Endothelial cell of umbilical vein (primary cell): ENCODE measurements at regions not wholly inside any gene's neighbourhood (a gene's known extent, or its start where the extent isn't known, plus 50 kb on each side); places are given as distances from the start of the nearest gene placed in this dataset.

Experiments used
- BruUV-seq: library from RNA; stranded (reverse); fragments of 400-500 nt; replicated peaks from 2 replicates; lab custom pipeline; 2021; lab: Mats Ljungman, UMichigan
- CTCF ChIA-PET: fragments of 300-600, 350-600 bp; sonication (Branson Sonifier 250); formaldehyde crosslinking; loops from one replicate; lab custom pipeline; 2021; ENCODE audit warnings: antibody characterized with exemption, inconsistent platforms; lab: Charles Lee
- POLR2A ChIA-PET: fragments of 300-600, 350-600 bp; sonication (Branson Sonifier 250); formaldehyde crosslinking; loops from one replicate; lab custom pipeline; 2021; ENCODE audit warnings: antibody characterized with exemption, inconsistent platforms; lab: Charles Lee
- DNase-seq: peaks from one replicate; pipeline ENCODE4 v3.0.0-alpha.2; 2011; ENCODE audit warnings: low read depth, low spot score
- FAIRE-seq: peaks from 2 replicates; lab custom pipeline; 2011; peaks lifted over from hg19 to GRCh38; lab: Jason Lieb, UNC
- H2AFZ ChIP-seq: 2 replicates; pipeline ENCODE4 v1.6.0; 2012; ENCODE audit warnings: low read depth, low read length, control low read depth, inconsistent platforms
- H3K27ac ChIP-seq: 2 replicates; pipeline ENCODE4 v1.5.1; 2011; ENCODE audit warnings: low read depth, mild to moderate bottlenecking, control low read depth, low read length, moderate library complexity; ENCODE audit not compliant: insufficient read depth
- H3K27me3 ChIP-seq, 2 experiments: 2 replicates each; pipeline versions ENCODE4 v1.6.0 to v1.6.1; 2011; ENCODE audit warnings: low read length in 2 of 2, mixed read lengths in 1 of 2; ENCODE audit not compliant: control insufficient read depth in 2 of 2, insufficient read depth in 2 of 2
- H3K36me3 ChIP-seq, 2 experiments: 2 replicates in 1 of 2; 3 replicates in 1 of 2; pipeline ENCODE4 v1.5.1; 2011; ENCODE audit warnings: low read length in 2 of 2, mild to moderate bottlenecking in 1 of 2, moderate library complexity in 1 of 2; ENCODE audit not compliant: control insufficient read depth in 2 of 2, insufficient read depth in 2 of 2; ENCODE audit errors: extremely low read depth in 1 of 2
- H3K4me1 ChIP-seq: 3 replicates; pipeline ENCODE4 v1.5.1; 2011; ENCODE audit warnings: mild to moderate bottlenecking, low read length; ENCODE audit not compliant: control insufficient read depth, insufficient read depth; ENCODE audit errors: extremely low read depth
- H3K4me2 ChIP-seq: 2 replicates; pipeline ENCODE4 v1.6.1; 2011; ENCODE audit warnings: low read length, control low read depth, mixed read lengths; ENCODE audit not compliant: insufficient read depth
- H3K4me3 ChIP-seq, 3 experiments: fragments of 200-600 bp in 1 of 3; sonication (generic), shearing (Covaris generic) in 1 of 3; replicated peaks in 1 of 3; 2 replicates each; pipeline ENCODE4 v1.5.1; 2011 to 2016; ENCODE audit warnings: control low read depth in 3 of 3, low read length in 3 of 3, mild to moderate bottlenecking in 2 of 3, inconsistent platforms in 1 of 3, low read depth in 1 of 3, moderate library complexity in 1 of 3; ENCODE audit not compliant: insufficient read depth in 1 of 3
- H3K79me2 ChIP-seq: 2 replicates; pipeline ENCODE4 v1.6.0; 2012; ENCODE audit warnings: low read length, inconsistent platforms; ENCODE audit not compliant: control insufficient read depth, insufficient read depth
- H3K9ac ChIP-seq: replicated peaks from 2 replicates; pipeline ENCODE3; 2011; ENCODE audit warnings: low read length, control low read depth; ENCODE audit not compliant: insufficient read depth; ENCODE audit errors: extremely low read depth
- H3K9me1 ChIP-seq: replicated peaks from 3 replicates; pipeline ENCODE4 v1.6.0; 2011; ENCODE audit warnings: mild to moderate bottlenecking, low read length; ENCODE audit not compliant: control insufficient read depth, insufficient read depth; ENCODE audit errors: extremely low read depth
- H3K9me3 ChIP-seq: replicated peaks from 2 replicates; pipeline ENCODE4 v1.5.1; 2012; ENCODE audit warnings: low read length, inconsistent platforms; ENCODE audit not compliant: control insufficient read depth, insufficient read depth
- H4K20me1 ChIP-seq: replicated peaks from 2 replicates; pipeline ENCODE3; 2011; ENCODE audit warnings: mild to moderate bottlenecking, low read length; ENCODE audit not compliant: control insufficient read depth, insufficient read depth; ENCODE audit errors: extremely low read depth
- CTCF ChIP-seq, 2 donors: IDR thresholded peaks; 1 replicate in 1 of 2; 2 replicates in 1 of 2; pipeline ENCODE4 v1.5.1; 2011; ENCODE audit warnings: low read length in 2 of 2, mild to moderate bottlenecking in 2 of 2, moderate library complexity in 2 of 2, control low read depth in 1 of 2, inconsistent platforms in 1 of 2, low read depth in 1 of 2; ENCODE audit not compliant: insufficient read depth in 1 of 2; ENCODE audit errors: extremely low read depth in 1 of 2
- EZH2 ChIP-seq: IDR thresholded peaks from 2 replicates; pipeline ENCODE4 v1.6.1; 2012; ENCODE audit warnings: borderline replicate concordance, low read depth, mild to moderate bottlenecking, moderate library complexity, low read length, inconsistent platforms; ENCODE audit not compliant: severe bottlenecking
- FOS ChIP-seq: IDR thresholded peaks from 2 replicates; pipeline ENCODE4 v1.6.1; 2011; ENCODE audit warnings: mild to moderate bottlenecking, low read length, moderate library complexity, borderline replicate concordance; ENCODE audit not compliant: insufficient read depth
- GATA2 ChIP-seq: IDR thresholded peaks from 2 replicates; pipeline ENCODE4 v1.7.0; 2011; ENCODE audit warnings: low read depth, mild to moderate bottlenecking, moderate library complexity, mixed read lengths, low read length; ENCODE audit not compliant: insufficient read length, insufficient read depth
- MAX ChIP-seq: IDR thresholded peaks from 2 replicates; pipeline ENCODE4 v1.6.1; 2011; ENCODE audit not compliant: insufficient read depth, insufficient read length
- MYC ChIP-seq: IDR thresholded peaks from one replicate; pipeline ENCODE4 v1.6.1; 2011; ENCODE audit warnings: mild to moderate bottlenecking, low read depth, low read length
- POLR2AphosphoS5 ChIP-seq: IDR thresholded peaks from 2 replicates; pipeline ENCODE4 v1.6.1; 2012; ENCODE audit warnings: low read depth, mild to moderate bottlenecking, control low read depth, low read length, moderate library complexity; ENCODE audit not compliant: insufficient read depth
- dilution Hi-C: fragments of 300-500 bp; cut with MboI; formaldehyde crosslinking; loops from one replicate; pipeline ENCODE4 v1.15.0; 2019; ENCODE audit warnings: low sequenced_read_pairs; ENCODE audit not compliant: extremely low pct_ligation_motif_present
- intact Hi-C: fragments of 100-400 bp; cut with micrococcal nuclease; formaldehyde crosslinking; loops from one replicate; pipeline ENCODE4 v1.10.0; 2022

GRCh38 chr7:142696456-142697179 is 52.7 kb upstream of the PRSS1 start:
- TF ChIP-seq MAX (no peak), CTCF (IDR thresholded peaks at IDR 0.05; ENCODE audit: extremely low read depth in 1 of 2, insufficient read depth in 1 of 2, low read depth in 1 of 2, low read length in 2 of 2) (no peak), EZH2 (no peak)
- ChIA-PET CTCF (interaction anchor here (1.0 kb wide), 1 partner anchor 87 kb away, joined by 3 read pairs; no protein-coding TSS in a partner anchor), POLR2A (no interaction called here)
- Histone ChIP-seq H3K27me3 (peaks cover 5 to 15% of the 10 kb centered on the region in 2 experiments), H4K20me1 (no peaks in the 10 kb centered on the region), H3K9me3 (no peaks in the 10 kb centered on the region), H3K36me3 (no peaks in the 10 kb centered on the region), H3K27ac (no peak overlapping the region), H3K9me1 (no peaks in the 10 kb centered on the region), H3K4me1 (peaks cover 5% of the 10 kb centered on the region), H3K79me2 (no peaks in the 10 kb centered on the region), H2AFZ (no peak overlapping the region), H3K4me2 (no peak overlapping the region), H3K4me3 (no peak overlapping the region), H3K9ac (no peak overlapping the region)
- dilution Hi-C loops, result no loop called here
- BruUV-seq, result no TSS peak
- intact Hi-C loops, result no loop called here
- DNase-seq, result no peak
- no peak for FAIRE-seq

GRCh38 chr7:142693911-142694310 is 55.4 kb upstream of the PRSS1 start:
- FAIRE-seq, result peak; percentile 48

More at GRCh38 chr7:142693911-142694310, 55.4 kb upstream of the PRSS1 start:
- Histone ChIP-seq H2AFZ (no peak overlapping the region), H4K20me1 (no peaks in the 10 kb centered on the region), H3K79me2 (no peaks in the 10 kb centered on the region), H3K4me3 (no peak overlapping the region), H3K9ac (no peak overlapping the region), H3K4me1 (peaks cover 5% of the 10 kb centered on the region), H3K4me2 (no peak overlapping the region), H3K36me3 (no peaks in the 10 kb centered on the region), H3K9me1 (no peaks in the 10 kb centered on the region), H3K9me3 (no peaks in the 10 kb centered on the region), H3K27me3 (peaks cover 5 to 15% of the 10 kb centered on the region in 2 experiments), H3K27ac (no peak overlapping the region)
- TF ChIP-seq GATA2 (no peak), MYC (no peak), POLR2AphosphoS5 (no peak), FOS (no peak)
- no TSS peak for BruUV-seq
- CTCF ChIA-PET, result interaction anchor here (1.2 to 7.9 kb wide), 2 partner anchors 89 to 107 kb away, joined by 4 to 93 read pairs; no protein-coding TSS in a partner anchor
- no peak for DNase-seq
- intact Hi-C loops (no loop called here), dilution Hi-C loops (no loop called here)
- POLR2A ChIA-PET, result no interaction called here
